ENCODE measurements at regions not wholly inside any gene's neighbourhood (a gene's known extent, or its start where the extent isn't known, plus 50 kb on each side); places are given as distances from the start of the nearest gene placed in this dataset.

- no peak for TF ChIP-seq TAF1 (IDR thresholded peaks at IDR 0.05; ENCODE audit: borderline replicate concordance, low read depth, low read length)
- no peak for TF ChIP-seq POLR2AphosphoS5 (IDR thresholded peaks at IDR 0.05; ENCODE audit: low read depth, low read length)
- TF ChIP-seq POLR2A (IDR thresholded peaks at IDR 0.05; ENCODE audit: low read depth, low read length) = no peak
These were observed 425.3 kb downstream of the INHBA start for GRCh38 chr7:41277561-41277960.
